ENCODE measurements at regions not wholly inside any gene's neighbourhood (a gene's known extent, or its start where the extent isn't known, plus 50 kb on each side); places are given as distances from the start of the nearest gene placed in this dataset.

DNA sequence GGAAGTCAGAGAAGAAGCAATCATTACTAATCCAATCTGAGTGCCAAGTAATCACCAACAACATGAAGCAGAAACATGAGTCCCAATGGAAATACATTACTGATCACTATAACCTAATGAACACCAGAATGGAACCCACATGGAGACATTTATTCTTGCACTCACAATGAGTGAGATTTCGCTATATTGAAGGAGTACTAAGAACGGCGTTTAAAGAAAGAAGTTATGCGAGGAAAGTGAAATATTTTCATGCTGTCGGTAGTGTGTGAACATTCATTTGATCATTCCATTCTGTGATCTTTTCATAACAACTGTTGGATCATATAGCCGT is 181.1 kb downstream of the IRS1 start (continued):
- TF ChIP-seq CERS6 (CRISPR knock-in tag; IDR thresholded peaks at IDR 0.05): no peak
- no peak for TF ChIP-seq NFRKB (IDR thresholded peaks at IDR 0.05)
- TF ChIP-seq ZNF629 (CRISPR knock-in tag; conservative IDR thresholded peaks at IDR 0.05): no peak
- no peak for TF ChIP-seq MAZ (IDR thresholded peaks at IDR 0.05; ENCODE audit: borderline replicate concordance, low read depth, low read length)
- no peak for TF ChIP-seq MAZ (CRISPR knock-in tag; IDR thresholded peaks at IDR 0.05; ENCODE audit: low read depth)
- TF ChIP-seq, protein P1, sequence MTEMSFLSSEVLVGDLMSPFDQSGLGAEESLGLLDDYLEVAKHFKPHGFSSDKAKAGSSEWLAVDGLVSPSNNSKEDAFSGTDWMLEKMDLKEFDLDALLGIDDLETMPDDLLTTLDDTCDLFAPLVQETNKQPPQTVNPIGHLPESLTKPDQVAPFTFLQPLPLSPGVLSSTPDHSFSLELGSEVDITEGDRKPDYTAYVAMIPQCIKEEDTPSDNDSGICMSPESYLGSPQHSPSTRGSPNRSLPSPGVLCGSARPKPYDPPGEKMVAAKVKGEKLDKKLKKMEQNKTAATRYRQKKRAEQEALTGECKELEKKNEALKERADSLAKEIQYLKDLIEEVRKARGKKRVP (CRISPR knock-in tag; IDR thresholded peaks at IDR 0.05): peak in 1 of 2 experiments; percentile 8; a peak in 1 of 4 replicates
- no peak for TF ChIP-seq ZNF598 (CRISPR knock-in tag; IDR thresholded peaks at IDR 0.05; ENCODE audit: borderline replicate concordance)
- TF ChIP-seq CHD4 (IDR thresholded peaks at IDR 0.05; ENCODE audit: borderline replicate concordance, low read length): peak; percentile 89; the same call in 1 of the 2 replicates
- TF ChIP-seq ZNF317 (CRISPR knock-in tag; IDR thresholded peaks at IDR 0.05): no peak
- TF ChIP-seq HNRNPK (IDR thresholded peaks at IDR 0.05; ENCODE audit: low read depth, low read length, poor library complexity, severe bottlenecking): no peak

- DNase-seq (ENCODE audit: low spot score): no peak
- no peak overlapping the region for H3K4me3 ChIP-seq (replicated peaks in 1 of 3; ENCODE audit: insufficient read depth in 1 of 3, low read depth in 2 of 3, low read length in 3 of 3)
- H3K36me3 ChIP-seq (replicated peaks in 1 of 2; ENCODE audit: control insufficient read depth in 1 of 2, insufficient read depth in 2 of 2, low read length in 2 of 2): no peaks in the 10 kb centered on the region
- in situ Hi-C loops (cut with HindIII; ENCODE audit: extremely low pct_ligation_motif_present, low pct_unique_long_range_greater_than_20kb): loop anchor here (25.0 kb wide), 1 partner anchor 729 kb away; no protein-coding TSS in a partner anchor
- FAIRE-seq: no peak
- no peaks in the 10 kb centered on the region for H4K20me1 ChIP-seq (ENCODE audit: insufficient read depth, low read length)
- POLR2A ChIA-PET: no interaction called here
- H2AFZ ChIP-seq (ENCODE audit: low read length): no peak overlapping the region
- intact Hi-C loops (cut with micrococcal nuclease; ENCODE audit: unreplicated experiment): loop anchor here (5.0 to 10.0 kb wide), 3 partner anchors 34 to 401 kb away; no protein-coding TSS in a partner anchor
- no peaks in the 10 kb centered on the region for H3K79me2 ChIP-seq (ENCODE audit: insufficient read depth, low read length)
- H3K27me3 ChIP-seq (ENCODE audit: control insufficient read depth in 1 of 2, insufficient read depth in 2 of 2, low read length in 2 of 2): no peaks in the 10 kb centered on the region
- peaks cover 9% of the 10 kb centered on the region for H3K9me3 ChIP-seq (ENCODE audit: low read length)
- no peak overlapping the region for H3K4me2 ChIP-seq (ENCODE audit: low read depth, low read length)
- WGBS (ENCODE audit: low lambda C conversion rate): 100% methylated on average over 2 of the region's 2 CpGs
- H3K4me1 ChIP-seq (ENCODE audit: insufficient read depth, low read length): peaks cover 63% of the 10 kb centered on the region
- H3K9ac ChIP-seq (ENCODE audit: insufficient read depth, low read depth, low read length): no peak overlapping the region
- BruUV-seq (replicated peaks): no TSS peak
- H3K27ac ChIP-seq (ENCODE audit: extremely low read length, insufficient read depth, low read length): no peak overlapping the region
- CTCF ChIA-PET (ENCODE audit: low intra/inter-chr PET ratio, low total read pairs): no interaction called here
- no peak for ATAC-seq
- no peak for TF ChIP-seq REXO4 (CRISPR knock-in tag; IDR thresholded peaks at IDR 0.05; ENCODE audit: borderline replicate concordance)
- no peak for TF ChIP-seq GABPA (IDR thresholded peaks at IDR 0.05; ENCODE audit: low read depth, low read length)
- TF ChIP-seq GABPA (CRISPR knock-in tag; IDR thresholded peaks at IDR 0.05; ENCODE audit: low read depth): no peak
- TF ChIP-seq ZNF75D (CRISPR knock-in tag; IDR thresholded peaks at IDR 0.05; ENCODE audit: borderline replicate concordance): no peak
- TF ChIP-seq, protein P2, sequence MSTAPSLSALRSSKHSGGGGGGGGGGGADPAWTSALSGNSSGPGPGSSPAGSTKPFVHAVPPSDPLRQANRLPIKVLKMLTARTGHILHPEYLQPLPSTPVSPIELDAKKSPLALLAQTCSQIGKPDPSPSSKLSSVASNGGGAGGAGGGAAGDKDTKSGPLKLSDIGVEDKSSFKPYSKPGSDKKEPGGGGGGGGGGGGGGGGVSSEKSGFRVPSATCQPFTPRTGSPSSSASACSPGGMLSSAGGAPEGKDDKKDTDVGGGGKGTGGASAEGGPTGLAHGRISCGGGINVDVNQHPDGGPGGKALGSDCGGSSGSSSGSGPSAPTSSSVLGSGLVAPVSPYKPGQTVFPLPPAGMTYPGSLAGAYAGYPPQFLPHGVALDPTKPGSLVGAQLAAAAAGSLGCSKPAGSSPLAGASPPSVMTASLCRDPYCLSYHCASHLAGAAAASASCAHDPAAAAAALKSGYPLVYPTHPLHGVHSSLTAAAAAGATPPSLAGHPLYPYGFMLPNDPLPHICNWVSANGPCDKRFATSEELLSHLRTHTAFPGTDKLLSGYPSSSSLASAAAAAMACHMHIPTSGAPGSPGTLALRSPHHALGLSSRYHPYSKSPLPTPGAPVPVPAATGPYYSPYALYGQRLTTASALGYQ (CRISPR knock-in tag; IDR thresholded peaks at IDR 0.05): no peak
- TF ChIP-seq SMAD3 (CRISPR knock-in tag; IDR thresholded peaks at IDR 0.05): no peak
- no peak for TF ChIP-seq MED8 (CRISPR knock-in tag; IDR thresholded peaks at IDR 0.05; ENCODE audit: insufficient replicate concordance)
- no peak for TF ChIP-seq ZNF747 (CRISPR knock-in tag; IDR thresholded peaks at IDR 0.05; ENCODE audit: borderline replicate concordance)
- TF ChIP-seq HIVEP1 (CRISPR knock-in tag; IDR thresholded peaks at IDR 0.05): no peak
- TF ChIP-seq THRA (CRISPR knock-in tag; IDR thresholded peaks at IDR 0.05; ENCODE audit: borderline replicate concordance): no peak
- no peak for TF ChIP-seq ZNF383 (CRISPR knock-in tag; IDR thresholded peaks at IDR 0.05; ENCODE audit: borderline replicate concordance)
Measured at GRCh38 chr2:226615891-226616290, 183.7 kb downstream of the IRS1 start.
